ENCODE measurements at regions not wholly inside any gene's neighbourhood (a gene's known extent, or its start where the extent isn't known, plus 50 kb on each side); places are given as distances from the start of the nearest gene placed in this dataset.

DNA sequence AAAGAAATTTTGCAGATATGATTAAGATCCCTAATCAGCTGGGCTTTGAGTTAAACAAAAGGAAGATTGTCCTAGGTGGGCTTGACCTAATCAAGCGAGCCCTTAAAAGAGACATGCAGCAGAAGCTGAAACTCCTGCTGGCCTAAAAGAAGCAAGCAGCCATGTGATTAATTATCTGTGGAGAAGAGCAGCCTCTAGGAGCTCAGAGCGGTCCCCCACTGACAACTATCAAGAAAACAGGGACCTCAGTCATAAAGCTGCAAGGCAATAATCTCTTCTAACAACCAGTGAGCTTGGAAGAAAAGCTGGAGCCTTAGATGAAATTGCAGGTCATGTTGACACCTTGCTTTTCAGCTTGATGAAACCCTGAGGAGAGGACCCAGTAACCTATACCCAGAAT is 288.9 kb upstream of the CLEC14A start:
- no peak for TF ChIP-seq POLR2AphosphoS5 (IDR thresholded peaks at IDR 0.05; ENCODE audit: low read depth, low read length)
- no peak for TF ChIP-seq TAF1 (IDR thresholded peaks at IDR 0.05; ENCODE audit: low read depth, low read length)
- no peak for TF ChIP-seq POLR2A (IDR thresholded peaks at IDR 0.05; ENCODE audit: low read depth, low read length)

Measured in GM12891 (cell line).